Activated CD4-positive, alpha-beta T cell treated with anti-CD3 and anti-CD28 coated beads for 48 hours (primary cell): ENCODE measurements at regions not wholly inside any gene's neighbourhood (a gene's known extent, or its start where the extent isn't known, plus 50 kb on each side); places are given as distances from the start of the nearest gene placed in this dataset.
A peak's percentile ranks its signal among the peaks of the same experiment; 100 is the strongest.
"Not testable (repeated sequence)": the region's sequence is repeated elsewhere in the genome, so short reads cannot be mapped to it uniquely, and the experiment has no call there.

Experiments
- DNase-seq: peaks from one replicate; pipeline ENCODE4 v3.0.0-alpha.2; 2020

DNA sequence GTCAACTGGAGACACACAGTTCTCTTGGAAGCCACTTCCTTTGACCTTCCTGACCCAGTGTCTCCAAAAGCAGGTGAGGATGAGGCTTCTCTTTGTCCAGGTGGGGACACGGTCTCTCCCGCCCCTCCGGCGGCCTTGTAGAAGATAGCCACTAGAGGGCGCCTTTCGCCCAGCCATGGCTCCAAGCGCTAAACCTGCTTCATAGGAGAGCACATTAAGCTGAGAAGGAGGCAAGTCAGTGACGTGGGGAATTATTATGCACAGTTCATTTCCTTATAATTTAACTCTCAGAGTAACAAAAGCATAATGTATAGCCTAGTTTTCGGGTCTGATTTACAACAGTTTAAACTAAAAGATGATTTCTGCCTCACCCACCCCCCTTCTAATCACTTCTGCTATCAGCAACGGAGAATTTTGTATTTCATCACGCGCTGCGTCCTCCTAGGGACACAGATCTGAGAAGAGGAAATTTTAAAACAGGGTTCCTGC, 208.7 kb downstream of the ICOS start:
- peak; percentile 86 for DNase-seq

DNA sequence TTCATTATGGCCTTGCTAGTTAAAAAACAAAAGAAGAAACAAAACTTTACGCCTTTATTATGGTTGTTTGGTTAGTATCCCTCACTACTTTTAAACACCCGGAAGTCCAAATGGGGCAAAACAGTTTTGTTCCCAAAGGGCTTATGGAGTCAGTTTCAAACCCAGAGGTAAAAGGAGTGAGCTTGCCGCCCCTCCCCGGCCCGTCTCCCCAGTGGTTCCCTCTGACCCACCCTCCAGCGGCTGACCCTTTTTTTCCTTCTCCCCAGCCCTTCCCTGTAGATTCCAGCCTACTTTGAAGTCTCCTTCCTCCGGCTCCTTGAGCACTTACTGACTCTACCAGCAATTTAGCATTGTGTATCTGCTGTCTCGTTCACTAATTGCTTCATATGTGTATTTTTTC, 209.2 kb downstream of the ICOS start:
- DNase-seq: no peak

GRCh38 chr2:204147040-204147439, 210.5 kb downstream of the ICOS start:
- not testable (repeated sequence) for DNase-seq

GRCh38 chr2:204150721-204151120, 214.2 kb downstream of the ICOS start:
- no peak for DNase-seq

DNA sequence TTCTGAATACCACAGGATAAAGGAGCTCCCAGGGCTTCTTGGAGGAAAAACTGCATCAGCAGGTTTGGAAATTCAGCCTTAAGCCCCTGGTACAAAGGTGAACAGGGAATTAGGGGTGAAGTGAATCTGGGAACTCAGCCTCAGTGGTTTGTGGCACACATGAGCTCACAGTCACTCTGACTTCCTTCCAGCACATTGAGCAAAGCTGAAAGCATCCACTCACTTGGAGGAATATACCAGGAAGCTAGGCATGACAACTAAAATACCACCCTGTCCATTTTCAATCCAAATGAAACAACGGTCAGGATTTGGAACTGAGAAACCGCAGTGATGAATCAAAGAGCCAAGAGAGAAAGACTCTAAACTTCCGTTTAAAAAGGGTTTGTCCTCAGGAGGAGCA, 216.1 kb downstream of the ICOS start:
- DNase-seq: no peak

GRCh38 chr2:204154863-204155262, 218.3 kb downstream of the ICOS start:
- DNase-seq: no peak

GRCh38 chr2:204156456-204156855, 219.9 kb downstream of the ICOS start:
- no peak for DNase-seq

- DNase-seq: no peak
These were observed 221.1 kb downstream of the ICOS start for GRCh38 chr2:204157684-204158083.

DNA sequence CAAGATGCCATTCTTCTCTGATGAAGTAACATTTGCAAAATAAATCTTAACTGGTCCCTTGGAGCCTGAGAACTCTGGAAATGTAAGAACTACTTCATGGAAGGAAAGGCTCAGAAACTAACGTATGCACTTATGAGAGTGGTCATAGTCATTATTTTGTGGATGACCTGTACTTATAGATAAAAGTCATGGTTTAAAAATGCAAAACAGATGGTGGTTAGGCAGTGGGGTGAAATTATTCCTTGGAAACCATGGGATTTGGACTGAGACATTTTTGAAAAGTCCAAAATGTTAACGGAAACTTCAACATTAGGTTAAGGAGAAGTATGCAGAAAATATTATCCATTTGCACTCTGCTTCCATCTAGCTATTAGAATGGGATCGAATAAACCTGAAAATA, 223.0 kb downstream of the ICOS start:
- no peak for DNase-seq

- no peak for DNase-seq
These were observed 224.4 kb downstream of the ICOS start for GRCh38 chr2:204160989-204161388.

DNA sequence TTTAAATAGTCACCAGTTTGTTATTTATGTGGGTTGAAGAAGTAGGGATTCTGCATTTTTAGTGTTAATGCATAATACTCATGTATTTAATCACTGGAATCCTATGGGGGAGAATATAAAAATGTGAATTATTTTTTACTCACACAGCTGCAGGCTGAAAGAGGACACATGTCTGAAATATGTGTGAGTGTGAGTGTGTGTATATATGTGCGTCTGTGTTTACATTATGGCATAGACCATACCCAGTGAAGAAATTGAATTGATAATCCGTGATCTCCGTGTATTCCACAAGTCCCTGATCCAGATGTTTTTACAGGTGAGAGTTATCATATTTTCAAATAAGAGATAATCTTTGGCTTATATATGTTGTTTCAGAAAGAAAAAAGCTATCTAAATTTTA, 225.3 kb downstream of the ICOS start:
- DNase-seq: no peak

GRCh38 chr2:204166961-204167360, 230.4 kb downstream of the ICOS start:
- DNase-seq: no peak

DNA sequence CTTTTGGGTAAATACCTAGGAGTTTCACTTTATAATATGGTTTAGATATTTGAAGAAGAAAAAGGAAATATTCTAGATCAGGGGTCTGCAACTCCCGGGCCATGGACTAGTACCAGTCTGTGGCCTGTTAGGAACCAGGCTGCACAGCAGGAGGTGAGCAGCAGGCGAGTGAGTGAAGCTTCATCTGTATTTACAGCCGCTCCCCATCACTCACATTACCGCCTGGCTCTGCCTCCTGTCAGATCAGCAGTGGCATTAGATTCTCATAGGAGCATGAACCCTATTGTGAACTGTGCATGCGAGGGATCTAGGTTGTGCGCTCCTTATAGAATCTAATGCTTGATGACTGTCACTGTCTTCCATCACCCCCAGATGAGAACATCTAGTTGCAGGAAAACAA, 231.1 kb downstream of the ICOS start:
- DNase-seq: not testable (repeated sequence)

DNA sequence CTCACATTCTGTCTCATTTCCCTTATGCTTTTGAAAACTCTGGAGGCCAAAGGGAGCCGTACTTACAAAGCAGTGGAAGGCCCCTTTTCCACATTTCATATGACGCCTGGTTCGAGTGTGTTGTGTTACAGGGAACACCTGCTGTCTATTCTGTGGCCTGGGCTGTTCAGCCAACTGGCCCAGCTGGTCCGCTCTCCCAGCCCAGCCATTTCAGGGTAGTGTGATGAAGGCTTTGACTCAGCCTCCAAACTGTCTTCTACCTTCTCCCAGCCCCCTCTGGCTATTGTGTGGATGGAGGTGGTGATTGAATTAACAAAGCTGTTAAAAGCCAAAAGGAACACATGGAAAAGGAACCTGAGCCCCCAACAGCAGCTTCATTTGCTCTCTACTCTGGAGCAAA, 233.8 kb downstream of the ICOS start:
- no peak for DNase-seq

DNA sequence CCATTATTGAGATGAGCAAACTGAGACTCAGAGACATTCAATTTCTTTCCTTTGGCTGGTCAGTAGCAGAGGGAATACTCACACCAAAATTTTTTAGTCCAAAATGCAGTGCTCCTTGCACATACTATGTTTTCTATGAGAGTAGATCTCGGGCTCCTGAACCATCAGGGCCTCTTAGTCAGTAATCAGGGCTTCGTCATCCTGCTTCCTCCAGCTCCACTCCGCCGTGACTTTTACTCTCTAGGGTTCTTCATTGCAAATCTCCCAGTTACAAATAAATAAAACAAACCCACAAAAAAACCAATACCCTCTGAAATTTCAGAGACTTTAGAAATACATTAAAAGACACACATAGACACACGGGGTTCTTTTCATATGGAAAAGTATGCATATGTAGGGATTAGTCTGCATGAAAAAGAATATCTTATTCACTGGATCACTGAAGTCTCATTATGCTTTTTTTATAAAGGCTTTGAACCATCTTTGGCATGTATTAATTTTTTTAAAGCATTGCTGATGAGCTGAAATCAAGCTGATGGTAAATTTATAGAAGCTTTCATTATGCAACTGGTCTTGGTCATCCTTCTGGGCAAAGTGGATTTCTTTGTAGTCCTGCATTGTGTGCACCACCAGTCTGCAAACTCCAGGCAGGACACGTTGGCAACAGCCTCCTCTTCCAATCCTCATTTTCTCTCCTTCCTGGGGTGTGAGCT, 235.0 kb downstream of the ICOS start:
- no peak for DNase-seq

- DNase-seq: no peak
These were observed 235.6 kb downstream of the ICOS start for GRCh38 chr2:204172145-204172600.

- no peak for DNase-seq
These were observed 237.5 kb downstream of the ICOS start for GRCh38 chr2:204174034-204174433.

DNA sequence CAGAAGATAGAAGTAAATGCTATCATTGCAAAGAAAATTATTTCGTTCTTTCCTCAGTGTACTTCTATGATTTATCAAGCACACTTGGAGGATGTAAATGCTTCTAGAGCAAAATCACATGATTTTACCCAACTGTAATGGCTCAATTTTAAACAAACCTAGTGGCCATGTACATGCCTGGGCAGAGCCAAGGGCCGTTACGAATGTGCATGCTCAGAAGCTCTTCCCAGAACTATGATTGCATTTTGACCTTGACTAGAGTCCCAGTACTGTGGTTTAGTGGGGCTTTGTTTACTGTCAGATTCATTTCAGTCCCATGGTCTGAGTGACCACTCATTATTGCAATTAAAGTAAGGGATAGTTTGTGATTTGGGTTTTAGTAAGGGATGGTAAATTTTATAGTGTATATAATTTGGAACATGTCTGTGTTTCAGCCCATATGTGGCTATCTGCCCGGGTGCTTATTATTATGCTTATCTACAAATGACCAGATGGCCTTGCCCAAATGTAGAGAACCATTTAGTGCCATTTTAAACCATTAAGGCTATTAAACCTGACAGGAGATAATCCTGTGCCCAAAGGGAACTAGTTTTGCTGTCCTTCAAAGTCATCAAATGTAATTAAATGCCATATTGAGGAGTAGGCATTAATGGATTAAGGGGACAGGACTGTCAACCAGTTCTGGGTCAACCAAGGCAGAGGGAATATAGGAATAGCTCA, 239.1 kb downstream of the ICOS start:
- DNase-seq: no peak

DNA sequence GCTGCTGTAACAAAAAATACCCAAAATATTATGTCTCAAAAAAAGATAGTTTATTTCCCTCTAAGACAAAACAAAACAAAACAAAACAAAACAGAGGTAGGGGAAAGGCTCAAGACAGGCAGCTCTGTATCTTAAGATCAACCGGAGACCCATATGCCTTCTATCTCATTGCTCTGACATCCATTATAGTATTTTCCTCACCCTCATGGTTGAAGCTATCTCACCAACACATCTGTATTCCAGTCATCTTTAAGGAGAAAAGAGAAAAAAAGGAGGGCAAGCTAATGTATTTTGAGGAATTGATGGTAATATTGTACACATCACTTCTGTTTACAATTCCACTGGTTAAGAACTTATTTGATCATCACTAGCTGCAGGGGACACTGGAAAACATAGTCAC, 239.7 kb downstream of the ICOS start:
- DNase-seq: no peak

GRCh38 chr2:204177251-204177976, 240.9 kb downstream of the ICOS start:
- DNase-seq: no peak

- peak; percentile 82 for DNase-seq
These were observed 241.5 kb downstream of the ICOS start for GRCh38 chr2:204177977-204178522.

- no peak for DNase-seq
These were observed 244.1 kb downstream of the ICOS start for GRCh38 chr2:204180649-204181048.

- DNase-seq: no peak
These were observed 247.0 kb downstream of the ICOS start for GRCh38 chr2:204183608-204184007.
